ENCODE measurements at regions not wholly inside any gene's neighbourhood (a gene's known extent, or its start where the extent isn't known, plus 50 kb on each side); places are given as distances from the start of the nearest gene placed in this dataset.

- no peak overlapping the region for H3K27ac ChIP-seq (ENCODE audit: low read depth, low read length)
- peaks cover 4% of the 10 kb centered on the region for H3K4me1 ChIP-seq (ENCODE audit: insufficient read depth, low read length)
- H3K9me3 ChIP-seq (ENCODE audit: insufficient read depth, low read depth, low read length), result 0 out of 2 replicates have a peak, but pooled peaks cover 6% of the 10 kb centered on the region
- H3K9ac ChIP-seq (ENCODE audit: low read depth, low read length), result no peak overlapping the region
- no peak overlapping the region for H3K4me3 ChIP-seq (ENCODE audit: low read length)
- no peaks in the 10 kb centered on the region for H3K36me3 ChIP-seq (ENCODE audit: insufficient read depth, low read length)
- H3K27me3 ChIP-seq (ENCODE audit: insufficient read depth, low read length), result no peaks in the 10 kb centered on the region
Measured at GRCh38 chr12:18794000-18794399, 56.1 kb downstream of the CAPZA3 start.

- Histone ChIP-seq H3K4me1 (ENCODE audit: insufficient read depth, low read length) (peaks cover 4% of the 10 kb centered on the region), H3K4me3 (ENCODE audit: low read length) (no peak overlapping the region), H3K9me3 (ENCODE audit: insufficient read depth, low read depth, low read length) (no peaks in the 10 kb centered on the region), H3K36me3 (ENCODE audit: insufficient read depth, low read length) (no peaks in the 10 kb centered on the region), H3K27ac (ENCODE audit: low read depth, low read length) (no peak overlapping the region), H3K27me3 (ENCODE audit: insufficient read depth, low read length) (no peaks in the 10 kb centered on the region), H3K9ac (ENCODE audit: low read depth, low read length) (no peak overlapping the region)
- WGBS, result 92% methylated on average over 2 of the region's 2 CpGs
Measured at GRCh38 chr12:18797604-18798003, 59.7 kb downstream of the CAPZA3 start.

- Histone ChIP-seq H3K9ac (ENCODE audit: low read depth, low read length) (no peak overlapping the region), H3K9me3 (ENCODE audit: insufficient read depth, low read depth, low read length) (no peaks in the 10 kb centered on the region), H3K27me3 (ENCODE audit: insufficient read depth, low read length) (no peaks in the 10 kb centered on the region), H3K4me3 (ENCODE audit: low read length) (no peak overlapping the region), H3K36me3 (ENCODE audit: insufficient read depth, low read length) (no peaks in the 10 kb centered on the region), H3K27ac (ENCODE audit: low read depth, low read length) (no peak overlapping the region), H3K4me1 (ENCODE audit: insufficient read depth, low read length) (peaks cover 4% of the 10 kb centered on the region)
- 75% methylated on average over 4 of the region's 4 CpGs for WGBS
Measured at GRCh38 chr12:18798535-18799361, 60.8 kb downstream of the CAPZA3 start.

- no CpG with 5 or more reads among the region's 1 CpG for WGBS
- H3K27me3 ChIP-seq (ENCODE audit: insufficient read depth, low read length), result no peaks in the 10 kb centered on the region
- no peaks in the 10 kb centered on the region for H3K9me3 ChIP-seq (ENCODE audit: insufficient read depth, low read depth, low read length)
- H3K4me3 ChIP-seq (ENCODE audit: low read length), result no peak overlapping the region
- H3K27ac ChIP-seq (ENCODE audit: low read depth, low read length), result no peak overlapping the region
- peaks cover 4% of the 10 kb centered on the region for H3K4me1 ChIP-seq (ENCODE audit: insufficient read depth, low read length)
- no peak overlapping the region for H3K9ac ChIP-seq (ENCODE audit: low read depth, low read length)
- H3K36me3 ChIP-seq (ENCODE audit: insufficient read depth, low read length), result no peaks in the 10 kb centered on the region
Measured at GRCh38 chr12:18799561-18799960, 61.6 kb downstream of the CAPZA3 start.

- Histone ChIP-seq H3K4me3 (ENCODE audit: low read length) (no peak overlapping the region), H3K4me1 (ENCODE audit: insufficient read depth, low read length) (no peaks in the 10 kb centered on the region), H3K9me3 (ENCODE audit: insufficient read depth, low read depth, low read length) (no peaks in the 10 kb centered on the region), H3K36me3 (ENCODE audit: insufficient read depth, low read length) (no peaks in the 10 kb centered on the region), H3K27ac (ENCODE audit: low read depth, low read length) (no peak overlapping the region), H3K27me3 (ENCODE audit: insufficient read depth, low read length) (no peaks in the 10 kb centered on the region), H3K9ac (ENCODE audit: low read depth, low read length) (no peak overlapping the region)
- 77% methylated on average over 10 of the region's 10 CpGs for WGBS
Measured at GRCh38 chr12:18805516-18806248, 67.8 kb downstream of the CAPZA3 start.

- Histone ChIP-seq H3K36me3 (ENCODE audit: insufficient read depth, low read length) (no peaks in the 10 kb centered on the region), H3K27me3 (ENCODE audit: insufficient read depth, low read length) (no peaks in the 10 kb centered on the region), H3K4me1 (ENCODE audit: insufficient read depth, low read length) (no peaks in the 10 kb centered on the region), H3K27ac (ENCODE audit: low read depth, low read length) (no peak overlapping the region), H3K9me3 (ENCODE audit: insufficient read depth, low read depth, low read length) (no peaks in the 10 kb centered on the region), H3K9ac (ENCODE audit: low read depth, low read length) (no peak overlapping the region), H3K4me3 (ENCODE audit: low read length) (no peak overlapping the region)
- no CpG with 5 or more reads among the region's 3 CpGs for WGBS
Measured at GRCh38 chr12:18807714-18808113, 69.8 kb downstream of the CAPZA3 start.

GRCh38 chr12:18808221-18808620 is 70.3 kb downstream of the CAPZA3 start:
- H3K4me3 ChIP-seq (ENCODE audit: low read length), result no peak overlapping the region
- 85% methylated on average over 2 of the region's 2 CpGs for WGBS

GRCh38 chr12:18810537-18811253 is 72.8 kb downstream of the CAPZA3 start:
- Histone ChIP-seq H3K9ac (ENCODE audit: low read depth, low read length) (no peak overlapping the region), H3K27ac (ENCODE audit: low read depth, low read length) (no peak overlapping the region), H3K27me3 (ENCODE audit: insufficient read depth, low read length) (no peaks in the 10 kb centered on the region), H3K36me3 (ENCODE audit: insufficient read depth, low read length) (no peaks in the 10 kb centered on the region), H3K9me3 (ENCODE audit: insufficient read depth, low read depth, low read length) (no peaks in the 10 kb centered on the region), H3K4me3 (ENCODE audit: low read length) (no peak overlapping the region), H3K4me1 (ENCODE audit: insufficient read depth, low read length) (no peaks in the 10 kb centered on the region)
- WGBS, result 93% methylated on average over 10 of the region's 10 CpGs

More at GRCh38 chr12:18808221-18808620, 70.3 kb downstream of the CAPZA3 start:
- H3K9me3 ChIP-seq (ENCODE audit: insufficient read depth, low read depth, low read length), result no peaks in the 10 kb centered on the region
- no peak overlapping the region for H3K27ac ChIP-seq (ENCODE audit: low read depth, low read length)
- no peaks in the 10 kb centered on the region for H3K27me3 ChIP-seq (ENCODE audit: insufficient read depth, low read length)
- H3K36me3 ChIP-seq (ENCODE audit: insufficient read depth, low read length), result no peaks in the 10 kb centered on the region
- H3K9ac ChIP-seq (ENCODE audit: low read depth, low read length), result no peak overlapping the region
- H3K4me1 ChIP-seq (ENCODE audit: insufficient read depth, low read length), result no peaks in the 10 kb centered on the region

- Histone ChIP-seq H3K4me1 (ENCODE audit: insufficient read depth, low read length) (no peaks in the 10 kb centered on the region), H3K9me3 (ENCODE audit: insufficient read depth, low read depth, low read length) (no peaks in the 10 kb centered on the region), H3K36me3 (ENCODE audit: insufficient read depth, low read length) (no peaks in the 10 kb centered on the region), H3K9ac (ENCODE audit: low read depth, low read length) (no peak overlapping the region), H3K27ac (ENCODE audit: low read depth, low read length) (no peak overlapping the region), H3K4me3 (ENCODE audit: low read length) (no peak overlapping the region), H3K27me3 (ENCODE audit: insufficient read depth, low read length) (no peaks in the 10 kb centered on the region)
- WGBS, result 93% methylated on average over 3 of the region's 3 CpGs
Measured at GRCh38 chr12:18811273-18811672, 73.4 kb downstream of the CAPZA3 start.

GRCh38 chr12:18813753-18814152 is 75.8 kb downstream of the CAPZA3 start:
- H3K4me3 ChIP-seq (ENCODE audit: low read length), result no peak overlapping the region
- H3K9me3 ChIP-seq (ENCODE audit: insufficient read depth, low read depth, low read length), result no peaks in the 10 kb centered on the region
- no peaks in the 10 kb centered on the region for H3K4me1 ChIP-seq (ENCODE audit: insufficient read depth, low read length)
- no peaks in the 10 kb centered on the region for H3K27me3 ChIP-seq (ENCODE audit: insufficient read depth, low read length)
- 90% methylated on average over 2 of the region's 2 CpGs for WGBS
- no peak overlapping the region for H3K27ac ChIP-seq (ENCODE audit: low read depth, low read length)
- no peak overlapping the region for H3K9ac ChIP-seq (ENCODE audit: low read depth, low read length)
- H3K36me3 ChIP-seq (ENCODE audit: insufficient read depth, low read length), result no peaks in the 10 kb centered on the region

All from HUES64 (cell line).